ENCODE measurements at regions not wholly inside any gene's neighbourhood (a gene's known extent, or its start where the extent isn't known, plus 50 kb on each side); places are given as distances from the start of the nearest gene placed in this dataset.

GRCh38 chr13:52936806-52937205 is 88.4 kb upstream of the PCDH8 start:
- TF ChIP-seq CTCF (IDR thresholded peaks at IDR 0.05) (no peak), POLR2A (IDR thresholded peaks at IDR 0.05) (no peak)
